ENCODE measurements at regions not wholly inside any gene's neighbourhood (a gene's known extent, or its start where the extent isn't known, plus 50 kb on each side); places are given as distances from the start of the nearest gene placed in this dataset.

GRCh38 chr1:83554174-83554573, 444.8 kb downstream of the TTLL7 start:
- H3K4me1 Mint-ChIP-seq (ENCODE audit: unreplicated experiment), result peaks cover 55% of the 10 kb centered on the region
- DNase-seq (ENCODE audit: extremely low spot score, unreplicated experiment), result no peak
- no peak overlapping the region for H3K4me3 Mint-ChIP-seq (ENCODE audit: unreplicated experiment)
- peak overlapping the region; percentile 79 for H3K27ac Mint-ChIP-seq (ENCODE audit: unreplicated experiment)
- H3K9me3 Mint-ChIP-seq (ENCODE audit: unreplicated experiment), result peaks cover 9% of the 10 kb centered on the region
- no peaks in the 10 kb centered on the region for H3K36me3 Mint-ChIP-seq (ENCODE audit: unreplicated experiment)
- no peaks in the 10 kb centered on the region for H3K27me3 Mint-ChIP-seq (ENCODE audit: unreplicated experiment)
- TF ChIP-seq, protein P1, sequence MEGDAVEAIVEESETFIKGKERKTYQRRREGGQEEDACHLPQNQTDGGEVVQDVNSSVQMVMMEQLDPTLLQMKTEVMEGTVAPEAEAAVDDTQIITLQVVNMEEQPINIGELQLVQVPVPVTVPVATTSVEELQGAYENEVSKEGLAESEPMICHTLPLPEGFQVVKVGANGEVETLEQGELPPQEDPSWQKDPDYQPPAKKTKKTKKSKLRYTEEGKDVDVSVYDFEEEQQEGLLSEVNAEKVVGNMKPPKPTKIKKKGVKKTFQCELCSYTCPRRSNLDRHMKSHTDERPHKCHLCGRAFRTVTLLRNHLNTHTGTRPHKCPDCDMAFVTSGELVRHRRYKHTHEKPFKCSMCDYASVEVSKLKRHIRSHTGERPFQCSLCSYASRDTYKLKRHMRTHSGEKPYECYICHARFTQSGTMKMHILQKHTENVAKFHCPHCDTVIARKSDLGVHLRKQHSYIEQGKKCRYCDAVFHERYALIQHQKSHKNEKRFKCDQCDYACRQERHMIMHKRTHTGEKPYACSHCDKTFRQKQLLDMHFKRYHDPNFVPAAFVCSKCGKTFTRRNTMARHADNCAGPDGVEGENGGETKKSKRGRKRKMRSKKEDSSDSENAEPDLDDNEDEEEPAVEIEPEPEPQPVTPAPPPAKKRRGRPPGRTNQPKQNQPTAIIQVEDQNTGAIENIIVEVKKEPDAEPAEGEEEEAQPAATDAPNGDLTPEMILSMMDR (IDR thresholded peaks at IDR 0.05), result peak; percentile 25

DNA sequence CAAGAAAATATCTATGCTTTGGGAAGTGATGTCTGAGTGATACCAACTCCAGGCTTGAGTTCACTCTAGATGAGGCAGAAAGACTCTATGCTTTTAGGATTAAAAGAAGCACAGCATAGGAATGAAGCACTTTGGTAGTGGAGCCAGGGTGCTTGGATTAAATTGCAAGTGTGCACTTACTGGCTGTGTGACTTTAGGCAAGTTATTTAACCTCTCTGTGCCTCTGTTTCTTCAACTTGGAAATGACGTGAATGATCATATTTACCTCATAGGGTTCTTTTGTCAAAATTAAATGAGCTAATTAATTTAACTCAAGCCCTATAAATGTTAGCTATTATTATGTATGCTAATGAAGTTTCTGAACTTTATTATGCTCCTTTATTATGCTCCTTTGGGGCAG, 446.1 kb downstream of the TTLL7 start:
- no peak overlapping the region for H3K4me3 Mint-ChIP-seq (ENCODE audit: unreplicated experiment)
- H3K27me3 Mint-ChIP-seq (ENCODE audit: unreplicated experiment), result no peaks in the 10 kb centered on the region
- H3K27ac Mint-ChIP-seq (ENCODE audit: unreplicated experiment), result no peak overlapping the region

DNA sequence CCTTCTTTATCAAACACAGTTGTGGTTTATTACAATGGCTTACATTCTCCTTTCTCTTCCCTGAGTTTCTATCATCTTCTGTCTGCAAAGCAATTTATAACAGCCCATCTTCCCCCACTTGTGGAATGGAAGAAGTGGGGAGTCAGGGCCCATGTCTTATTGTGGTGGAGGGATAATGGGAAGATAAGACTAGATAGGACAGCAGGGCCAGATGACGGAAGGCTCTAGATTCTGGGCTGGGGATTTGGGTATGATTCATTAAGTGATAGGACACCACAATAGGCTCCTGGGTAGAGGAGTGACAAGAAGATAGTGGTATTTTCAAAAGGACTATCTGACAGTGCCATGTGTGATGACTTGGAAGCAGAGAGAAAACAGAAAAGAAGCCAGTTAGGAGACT, 450.6 kb downstream of the TTLL7 start:
- H3K36me3 Mint-ChIP-seq (ENCODE audit: unreplicated experiment), result no peaks in the 10 kb centered on the region
- no peak overlapping the region for H3K27ac Mint-ChIP-seq (ENCODE audit: unreplicated experiment)
- no peaks in the 10 kb centered on the region for H3K27me3 Mint-ChIP-seq (ENCODE audit: unreplicated experiment)
- H3K4me1 Mint-ChIP-seq (ENCODE audit: unreplicated experiment), result peaks cover 25% of the 10 kb centered on the region
- DNase-seq (ENCODE audit: extremely low spot score, unreplicated experiment), result no peak
- TF ChIP-seq, protein P1 (IDR thresholded peaks at IDR 0.05), result no peak
- peaks cover 4% of the 10 kb centered on the region for H3K9me3 Mint-ChIP-seq (ENCODE audit: unreplicated experiment)
- no peak overlapping the region for H3K4me3 Mint-ChIP-seq (ENCODE audit: unreplicated experiment)

More for the DNA sequence above, 446.1 kb downstream of the TTLL7 start:
- TF ChIP-seq, protein P1 (IDR thresholded peaks at IDR 0.05), result no peak
- no peaks in the 10 kb centered on the region for H3K36me3 Mint-ChIP-seq (ENCODE audit: unreplicated experiment)
- H3K9me3 Mint-ChIP-seq (ENCODE audit: unreplicated experiment), result peaks cover 7% of the 10 kb centered on the region
- H3K4me1 Mint-ChIP-seq (ENCODE audit: unreplicated experiment), result peaks cover 48% of the 10 kb centered on the region
- DNase-seq (ENCODE audit: extremely low spot score, unreplicated experiment), result no peak

DNA sequence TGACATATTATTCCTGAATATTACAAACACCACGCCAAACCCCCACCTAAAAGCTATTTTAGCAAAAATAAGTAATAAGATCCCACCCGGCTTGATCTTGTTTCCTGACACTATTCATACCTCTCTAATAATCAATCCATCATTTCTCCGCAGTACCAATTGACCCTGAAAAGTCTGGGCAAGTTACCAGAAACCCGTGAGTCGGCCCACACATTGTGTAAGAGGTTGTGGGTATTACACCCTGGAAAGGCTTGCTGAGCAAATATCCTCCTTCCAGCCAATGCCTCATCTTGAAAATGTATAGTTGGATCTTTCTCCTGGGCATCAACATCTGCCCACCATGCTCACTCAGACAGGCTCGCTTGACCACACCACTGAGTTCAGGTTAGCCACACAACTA, 451.0 kb downstream of the TTLL7 start:
- Mint-ChIP-seq H3K9me3 (ENCODE audit: unreplicated experiment) (peaks cover 4% of the 10 kb centered on the region), H3K27ac (ENCODE audit: unreplicated experiment) (no peak overlapping the region), H3K4me3 (ENCODE audit: unreplicated experiment) (no peak overlapping the region), H3K27me3 (ENCODE audit: unreplicated experiment) (no peaks in the 10 kb centered on the region), H3K4me1 (ENCODE audit: unreplicated experiment) (peaks cover 26% of the 10 kb centered on the region), H3K36me3 (ENCODE audit: unreplicated experiment) (no peaks in the 10 kb centered on the region)
- TF ChIP-seq, protein P1 (IDR thresholded peaks at IDR 0.05), result no peak
- no peak for DNase-seq (ENCODE audit: extremely low spot score, unreplicated experiment)

DNA sequence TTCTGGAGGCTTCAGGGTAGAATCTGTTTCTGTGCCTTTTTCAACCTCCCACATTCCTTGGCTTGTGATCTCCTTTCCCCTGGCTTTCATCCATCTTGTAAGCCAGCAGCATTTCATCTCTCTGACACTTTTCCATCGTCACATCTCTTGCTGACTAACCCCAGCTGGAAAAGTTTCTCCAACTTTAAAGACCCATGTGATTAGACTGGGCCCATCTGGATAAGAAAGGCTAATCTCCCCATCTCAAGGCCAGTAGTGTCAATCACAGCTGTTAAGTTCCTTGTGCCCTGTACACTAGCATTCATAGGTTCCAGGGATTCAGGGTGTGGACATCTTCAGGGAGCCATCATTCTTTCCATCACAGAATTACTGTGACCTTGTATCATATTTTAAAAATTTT, 452.1 kb downstream of the TTLL7 start:
- no peaks in the 10 kb centered on the region for H3K27me3 Mint-ChIP-seq (ENCODE audit: unreplicated experiment)
- H3K4me1 Mint-ChIP-seq (ENCODE audit: unreplicated experiment), result peaks cover 23% of the 10 kb centered on the region
- H3K4me3 Mint-ChIP-seq (ENCODE audit: unreplicated experiment), result no peak overlapping the region
- peaks cover 4% of the 10 kb centered on the region for H3K9me3 Mint-ChIP-seq (ENCODE audit: unreplicated experiment)
- no peaks in the 10 kb centered on the region for H3K36me3 Mint-ChIP-seq (ENCODE audit: unreplicated experiment)
- H3K27ac Mint-ChIP-seq (ENCODE audit: unreplicated experiment), result no peak overlapping the region
- DNase-seq (ENCODE audit: extremely low spot score, unreplicated experiment), result no peak
- TF ChIP-seq, protein P1 (IDR thresholded peaks at IDR 0.05), result no peak

Data from osteocyte (in vitro differentiated cells).